ENCODE measurements at regions not wholly inside any gene's neighbourhood (a gene's known extent, or its start where the extent isn't known, plus 50 kb on each side); places are given as distances from the start of the nearest gene placed in this dataset.

DNA sequence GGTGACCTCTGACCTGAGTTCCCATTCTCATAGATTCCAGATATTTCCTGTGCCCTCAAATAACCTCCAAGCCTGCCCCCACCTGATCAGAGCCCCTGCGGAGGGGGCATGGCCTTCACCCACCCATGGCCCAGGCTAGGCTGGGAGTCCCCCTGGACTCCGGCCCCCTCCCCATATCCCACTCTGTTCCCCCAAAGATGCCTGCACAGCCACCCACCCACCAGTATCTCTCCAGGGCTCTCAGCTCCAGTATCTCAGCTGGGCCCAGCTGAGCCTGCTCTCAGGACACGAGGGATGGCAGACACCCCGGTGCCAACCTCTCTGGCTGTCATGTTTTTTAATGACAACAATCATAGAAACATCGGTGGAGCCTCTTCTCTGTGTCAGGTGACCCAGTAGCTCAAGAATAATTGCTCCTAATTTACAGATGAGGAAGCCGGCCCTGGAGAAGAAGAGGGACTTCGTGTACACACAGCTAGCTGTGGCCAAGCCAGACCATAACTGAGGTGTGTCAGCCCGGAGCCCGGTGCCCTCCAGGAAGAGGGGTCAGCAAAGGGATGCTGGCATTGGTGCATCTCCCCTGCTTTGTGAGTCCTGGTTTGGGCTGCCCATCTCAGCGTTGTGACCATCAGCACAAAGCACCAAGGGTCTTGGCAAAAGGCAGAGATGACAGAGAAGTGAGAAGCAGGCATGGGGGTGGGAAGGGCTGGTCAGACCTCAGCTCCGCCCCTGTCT, 84.4 kb downstream of the SDC1 start:
- H3K27me3 Mint-ChIP-seq (ENCODE audit: low read depth), result no peaks in the 10 kb centered on the region
- intact Hi-C loops (cut with micrococcal nuclease), result no loop called here
- DNase-seq, result no peak
- H3K36me3 Mint-ChIP-seq (ENCODE audit: low read depth), result no peaks in the 10 kb centered on the region
- CTCF ChIA-PET, result no interaction called here
- no peaks in the 10 kb centered on the region for H3K9me3 Mint-ChIP-seq
- no peak overlapping the region for H3K27ac Mint-ChIP-seq
- H3K4me1 Mint-ChIP-seq (ENCODE audit: low read depth), result no peaks in the 10 kb centered on the region
- H3K4me3 Mint-ChIP-seq, result no peak overlapping the region

DNA sequence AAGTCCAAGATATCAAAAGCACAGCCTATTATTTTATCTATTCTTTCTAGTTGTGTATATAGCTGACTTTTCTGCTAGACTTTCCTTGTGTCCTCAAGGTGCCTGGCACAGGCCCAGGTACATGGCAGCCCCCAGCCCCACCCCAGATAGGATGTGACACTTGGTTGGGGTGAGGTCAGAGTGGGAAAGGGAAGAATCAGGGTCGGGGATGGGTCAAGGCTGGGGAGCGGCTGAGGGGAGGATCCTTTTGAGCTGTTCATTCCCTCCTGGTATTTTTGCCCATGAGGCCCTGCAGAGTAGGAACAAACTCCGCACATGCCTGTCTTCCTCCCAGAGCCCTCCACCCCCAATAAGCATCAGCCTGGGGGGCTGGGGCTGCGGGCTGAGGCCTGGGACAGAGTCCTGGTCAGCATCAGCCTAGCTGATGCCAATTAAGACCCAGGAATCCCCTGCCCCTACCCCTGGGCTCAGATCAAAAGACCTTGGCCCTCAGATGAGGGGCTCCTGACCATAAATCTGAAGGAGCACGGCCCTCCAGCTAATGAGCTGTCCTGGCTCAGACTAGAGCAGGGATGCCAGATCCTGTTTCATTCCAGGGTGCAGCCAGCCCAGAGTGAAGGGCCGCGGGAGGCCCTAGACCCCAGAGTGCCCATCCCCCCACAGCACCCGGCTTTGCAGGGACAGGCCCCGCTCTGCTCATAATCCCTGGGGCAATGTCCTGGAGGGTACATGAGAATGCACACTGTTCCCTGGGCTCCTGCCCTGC, 85.3 kb downstream of the SDC1 start:
- Mint-ChIP-seq H3K36me3 (ENCODE audit: low read depth) (no peaks in the 10 kb centered on the region), H3K4me3 (no peak overlapping the region), H3K9me3 (no peaks in the 10 kb centered on the region), H3K27me3 (ENCODE audit: low read depth) (no peaks in the 10 kb centered on the region), H3K4me1 (ENCODE audit: low read depth) (no peaks in the 10 kb centered on the region), H3K27ac (no peak overlapping the region)
- CTCF ChIA-PET, result no interaction called here
- intact Hi-C loops (cut with micrococcal nuclease), result no loop called here
- DNase-seq, result no peak

- CTCF ChIA-PET, result no interaction called here
- no peaks in the 10 kb centered on the region for H3K4me1 Mint-ChIP-seq (ENCODE audit: low read depth)
- no peak overlapping the region for H3K27ac Mint-ChIP-seq
- peaks cover 2% of the 10 kb centered on the region for H3K27me3 Mint-ChIP-seq (ENCODE audit: low read depth)
- no peak overlapping the region for H3K4me3 Mint-ChIP-seq
- DNase-seq, result no peak
- H3K9me3 Mint-ChIP-seq, result no peaks in the 10 kb centered on the region
- intact Hi-C loops (cut with micrococcal nuclease), result no loop called here
- no peaks in the 10 kb centered on the region for H3K36me3 Mint-ChIP-seq (ENCODE audit: low read depth)
These were observed 86.2 kb downstream of the SDC1 start for GRCh38 chr2:20138696-20139095.

- intact Hi-C loops (cut with micrococcal nuclease), result no loop called here
- CTCF ChIA-PET, result no interaction called here
- Mint-ChIP-seq H3K36me3 (ENCODE audit: low read depth) (no peaks in the 10 kb centered on the region), H3K4me1 (ENCODE audit: low read depth) (no peaks in the 10 kb centered on the region), H3K9me3 (no peaks in the 10 kb centered on the region), H3K27ac (no peak overlapping the region), H3K27me3 (ENCODE audit: low read depth) (peaks cover 3% of the 10 kb centered on the region), H3K4me3 (no peak overlapping the region)
- DNase-seq, result no peak
These were observed 86.5 kb upstream of the LAPTM4A start for GRCh38 chr2:20137884-20138283.

DNA sequence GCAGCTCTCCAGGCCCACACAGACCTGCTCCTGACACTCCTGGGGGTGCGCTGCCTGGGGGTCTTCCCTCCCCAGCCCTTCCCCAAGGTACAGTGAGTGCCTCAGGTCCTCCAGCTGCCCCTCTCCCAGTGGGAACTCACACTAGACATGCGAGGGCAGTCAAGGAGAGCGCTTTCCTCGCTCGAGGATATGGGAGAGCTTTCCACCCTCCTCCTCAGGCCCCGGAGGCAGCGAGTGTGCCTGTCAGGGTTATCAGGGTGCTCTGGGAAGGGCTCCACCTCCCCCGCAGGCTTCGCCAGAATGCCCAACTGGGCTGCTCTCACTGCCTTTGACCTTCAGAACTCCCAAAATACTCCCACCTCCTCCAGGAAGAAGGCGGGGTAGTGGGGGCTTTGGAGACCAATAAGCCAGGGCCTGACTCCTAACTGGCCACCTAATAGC, 85.7 kb upstream of the LAPTM4A start:
- CTCF ChIA-PET, result no interaction called here
- H3K4me1 Mint-ChIP-seq (ENCODE audit: low read depth), result no peaks in the 10 kb centered on the region

GRCh38 chr2:20136149-20136548, 84.7 kb upstream of the LAPTM4A start:
- intact Hi-C loops (cut with micrococcal nuclease), result no loop called here
- DNase-seq, result no peak
- CTCF ChIA-PET, result interaction anchor here (1.5 kb wide), 1 partner anchor 89 kb away, joined by 3 read pairs; the partner anchor contains the start of gene SDC1
- Mint-ChIP-seq H3K27me3 (ENCODE audit: low read depth) (peaks cover 8% of the 10 kb centered on the region), H3K4me1 (ENCODE audit: low read depth) (no peaks in the 10 kb centered on the region), H3K9me3 (no peaks in the 10 kb centered on the region), H3K27ac (no peak overlapping the region), H3K4me3 (no peak overlapping the region), H3K36me3 (ENCODE audit: low read depth) (no peaks in the 10 kb centered on the region)

More for the DNA sequence above, 85.7 kb upstream of the LAPTM4A start:
- no peak for DNase-seq
- intact Hi-C loops (cut with micrococcal nuclease), result no loop called here
- Mint-ChIP-seq H3K36me3 (ENCODE audit: low read depth) (no peaks in the 10 kb centered on the region), H3K27ac (no peak overlapping the region), H3K27me3 (ENCODE audit: low read depth) (peaks cover 8% of the 10 kb centered on the region), H3K4me3 (no peak overlapping the region), H3K9me3 (no peaks in the 10 kb centered on the region)

GRCh38 chr2:20135631-20136050, 84.2 kb upstream of the LAPTM4A start:
- Mint-ChIP-seq H3K9me3 (no peaks in the 10 kb centered on the region), H3K36me3 (ENCODE audit: low read depth) (no peaks in the 10 kb centered on the region), H3K27ac (no peak overlapping the region), H3K27me3 (ENCODE audit: low read depth) (peaks cover 8% of the 10 kb centered on the region), H3K4me1 (ENCODE audit: low read depth) (no peaks in the 10 kb centered on the region), H3K4me3 (no peak overlapping the region)
- CTCF ChIA-PET, result interaction anchor here (1.5 to 1.7 kb wide), 2 partner anchors 51 to 90 kb away, joined by 3 to 5 read pairs; partner anchors contain the start of gene SDC1
- DNase-seq, result peak; percentile 50
- intact Hi-C loops (cut with micrococcal nuclease), result loop anchor here (1.0 kb wide), 1 partner anchor 90 kb away; the partner anchor contains the start of gene SDC1

- intact Hi-C loops (cut with micrococcal nuclease), result no loop called here
- Mint-ChIP-seq H3K9me3 (no peaks in the 10 kb centered on the region), H3K4me1 (ENCODE audit: low read depth) (no peaks in the 10 kb centered on the region), H3K36me3 (ENCODE audit: low read depth) (no peaks in the 10 kb centered on the region), H3K27me3 (ENCODE audit: low read depth) (peaks cover 10% of the 10 kb centered on the region), H3K27ac (no peak overlapping the region), H3K4me3 (no peak overlapping the region)
- CTCF ChIA-PET, result interaction anchor here (1.1 kb wide), 1 partner anchor 292 kb away, joined by 3 read pairs; no protein-coding TSS in a partner anchor
- DNase-seq, result no peak
These were observed 81.6 kb upstream of the LAPTM4A start for GRCh38 chr2:20132990-20133535.

GRCh38 chr2:20130821-20131645, 79.6 kb upstream of the LAPTM4A start:
- no peak for DNase-seq
- CTCF ChIA-PET, result interaction anchor here (1.3 kb wide), 1 partner anchor 11 kb away, joined by 3 read pairs; no protein-coding TSS in a partner anchor
- intact Hi-C loops (cut with micrococcal nuclease), result no loop called here

GRCh38 chr2:20130160-20130560, 78.7 kb upstream of the LAPTM4A start:
- H3K4me3 Mint-ChIP-seq, result no peak overlapping the region
- no peak for DNase-seq

More at GRCh38 chr2:20130821-20131645, 79.6 kb upstream of the LAPTM4A start:
- Mint-ChIP-seq H3K27me3 (ENCODE audit: low read depth) (peaks cover 10% of the 10 kb centered on the region), H3K36me3 (ENCODE audit: low read depth) (no peaks in the 10 kb centered on the region), H3K9me3 (no peaks in the 10 kb centered on the region), H3K27ac (no peak overlapping the region), H3K4me3 (no peak overlapping the region), H3K4me1 (ENCODE audit: low read depth) (no peaks in the 10 kb centered on the region)

GRCh38 chr2:20129331-20130159, 78.1 kb upstream of the LAPTM4A start:
- Mint-ChIP-seq H3K36me3 (ENCODE audit: low read depth) (no peaks in the 10 kb centered on the region), H3K27ac (no peak overlapping the region), H3K4me3 (no peak overlapping the region), H3K9me3 (no peaks in the 10 kb centered on the region), H3K4me1 (ENCODE audit: low read depth) (no peaks in the 10 kb centered on the region), H3K27me3 (ENCODE audit: low read depth) (peaks cover 10% of the 10 kb centered on the region)
- intact Hi-C loops (cut with micrococcal nuclease), result no loop called here
- CTCF ChIA-PET, result interaction anchor here (0.6 to 1.3 kb wide), 2 partner anchors 9 to 116 kb away, joined by 3 read pairs; no protein-coding TSS in a partner anchor
- no peak for DNase-seq

More at GRCh38 chr2:20130160-20130560, 78.7 kb upstream of the LAPTM4A start:
- peaks cover 10% of the 10 kb centered on the region for H3K27me3 Mint-ChIP-seq (ENCODE audit: low read depth)
- no peaks in the 10 kb centered on the region for H3K36me3 Mint-ChIP-seq (ENCODE audit: low read depth)
- no peak overlapping the region for H3K27ac Mint-ChIP-seq
- intact Hi-C loops (cut with micrococcal nuclease), result no loop called here
- CTCF ChIA-PET, result interaction anchor here (1.3 kb wide), 1 partner anchor 10 kb away, joined by 3 read pairs; no protein-coding TSS in a partner anchor
- no peaks in the 10 kb centered on the region for H3K4me1 Mint-ChIP-seq (ENCODE audit: low read depth)
- H3K9me3 Mint-ChIP-seq, result no peaks in the 10 kb centered on the region
